Ascending aorta (tissue), 2 donors: ENCODE measurements at regions not wholly inside any gene's neighbourhood (a gene's known extent, or its start where the extent isn't known, plus 50 kb on each side); places are given as distances from the start of the nearest gene placed in this dataset.

Experiments
- DNase-seq, 2 donors: peaks; one replicate each; pipeline ENCODE4 v3.0.0-alpha.2; 2019; ENCODE audit warnings: low spot score in 2 of 2
- H3K27ac ChIP-seq, 2 donors: fragments of 200-600 bp; sonication (generic); one replicate each; pipeline ENCODE4 v1.5.1; 2016 to 2017; ENCODE audit warnings: mild to moderate bottlenecking in 1 of 2
- H3K27me3 ChIP-seq: fragments of 200-600 bp; sonication (generic); one replicate; pipeline ENCODE4 v1.5.1; 2017
- H3K36me3 ChIP-seq, 2 donors: fragments of 200-600 bp; sonication (generic); one replicate each; pipeline ENCODE4 v1.5.1; 2016
- H3K4me1 ChIP-seq, 2 donors: fragments of 200-600 bp; sonication (generic); one replicate each; pipeline ENCODE4 v1.5.1; 2016 to 2017; ENCODE audit warnings: mild to moderate bottlenecking in 1 of 2
- H3K4me3 ChIP-seq, 2 donors: fragments of 200-600 bp; sonication (generic); one replicate each; pipeline ENCODE4 v1.5.1; 2016 to 2017; ENCODE audit warnings: mild to moderate bottlenecking in 1 of 2
- H3K9me3 ChIP-seq, 2 donors: fragments of 200-600 bp; sonication (generic); one replicate each; pipeline ENCODE4 v1.5.1; 2016
- intact Hi-C: fragments of 100-400 bp; cut with DNase I; formaldehyde crosslinking; loops from one replicate; pipeline ENCODE4 v1.15.1; 2023
- TF ChIP-seq, protein P1 (sequence below), 3 experiments: fragments of 200-600 bp in 2 of 3; fragments of 450-650 bp in 1 of 3; sonication (generic) in 2 of 3; IDR thresholded peaks; one replicate each; pipeline ENCODE4 v1.5.1; 2016 to 2019; ENCODE audit warnings: antibody characterized with exemption in 3 of 3, mild to moderate bottlenecking in 1 of 3, moderate library complexity in 1 of 3

DNA sequence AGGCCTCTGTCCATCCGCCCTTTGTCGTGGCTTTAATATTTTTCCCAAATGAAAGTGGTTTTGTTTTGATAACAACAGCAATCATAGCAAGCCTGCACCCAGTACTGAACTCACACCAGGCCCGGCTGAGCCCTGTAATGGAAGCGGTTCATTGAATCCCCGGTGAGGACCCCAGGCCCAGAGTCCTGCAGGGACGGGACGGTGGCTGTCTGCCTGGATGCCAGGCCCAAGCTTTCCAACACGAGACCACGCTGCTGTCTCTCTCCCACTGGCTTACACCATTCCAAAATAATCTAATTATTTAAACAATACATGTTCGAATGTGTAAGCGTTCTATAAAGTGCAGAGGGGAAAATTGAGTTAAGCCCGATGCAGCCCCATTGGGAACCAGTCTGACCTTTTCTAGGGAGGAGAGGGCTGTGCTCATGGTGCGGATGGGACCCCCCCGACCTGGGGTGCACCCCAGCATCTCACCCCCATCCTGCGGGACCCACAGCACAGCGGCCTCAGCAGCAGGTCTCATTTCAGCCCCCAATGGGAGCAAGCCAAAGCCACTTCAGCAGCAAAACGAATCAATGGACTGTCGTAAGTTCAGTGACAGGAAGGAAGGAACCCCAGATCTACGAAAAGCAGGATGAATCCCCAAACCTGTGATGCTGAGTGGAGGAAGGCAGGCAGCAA, 1046.9 kb downstream of the BRD1 start:
- peaks cover 0 to 16% of the 10 kb centered on the region in 2 donors for H3K9me3 ChIP-seq
- H3K27me3 ChIP-seq: no peaks in the 10 kb centered on the region
- TF ChIP-seq, protein P1, sequence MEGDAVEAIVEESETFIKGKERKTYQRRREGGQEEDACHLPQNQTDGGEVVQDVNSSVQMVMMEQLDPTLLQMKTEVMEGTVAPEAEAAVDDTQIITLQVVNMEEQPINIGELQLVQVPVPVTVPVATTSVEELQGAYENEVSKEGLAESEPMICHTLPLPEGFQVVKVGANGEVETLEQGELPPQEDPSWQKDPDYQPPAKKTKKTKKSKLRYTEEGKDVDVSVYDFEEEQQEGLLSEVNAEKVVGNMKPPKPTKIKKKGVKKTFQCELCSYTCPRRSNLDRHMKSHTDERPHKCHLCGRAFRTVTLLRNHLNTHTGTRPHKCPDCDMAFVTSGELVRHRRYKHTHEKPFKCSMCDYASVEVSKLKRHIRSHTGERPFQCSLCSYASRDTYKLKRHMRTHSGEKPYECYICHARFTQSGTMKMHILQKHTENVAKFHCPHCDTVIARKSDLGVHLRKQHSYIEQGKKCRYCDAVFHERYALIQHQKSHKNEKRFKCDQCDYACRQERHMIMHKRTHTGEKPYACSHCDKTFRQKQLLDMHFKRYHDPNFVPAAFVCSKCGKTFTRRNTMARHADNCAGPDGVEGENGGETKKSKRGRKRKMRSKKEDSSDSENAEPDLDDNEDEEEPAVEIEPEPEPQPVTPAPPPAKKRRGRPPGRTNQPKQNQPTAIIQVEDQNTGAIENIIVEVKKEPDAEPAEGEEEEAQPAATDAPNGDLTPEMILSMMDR (IDR thresholded peaks at IDR 0.05): no peak
- no peak overlapping the region for H3K4me3 ChIP-seq
- H3K4me1 ChIP-seq: no peaks in the 10 kb centered on the region
- no peak overlapping the region for H3K27ac ChIP-seq
- H3K36me3 ChIP-seq: no peaks in the 10 kb centered on the region
- intact Hi-C loops: no loop called here
- no peak for DNase-seq

DNA sequence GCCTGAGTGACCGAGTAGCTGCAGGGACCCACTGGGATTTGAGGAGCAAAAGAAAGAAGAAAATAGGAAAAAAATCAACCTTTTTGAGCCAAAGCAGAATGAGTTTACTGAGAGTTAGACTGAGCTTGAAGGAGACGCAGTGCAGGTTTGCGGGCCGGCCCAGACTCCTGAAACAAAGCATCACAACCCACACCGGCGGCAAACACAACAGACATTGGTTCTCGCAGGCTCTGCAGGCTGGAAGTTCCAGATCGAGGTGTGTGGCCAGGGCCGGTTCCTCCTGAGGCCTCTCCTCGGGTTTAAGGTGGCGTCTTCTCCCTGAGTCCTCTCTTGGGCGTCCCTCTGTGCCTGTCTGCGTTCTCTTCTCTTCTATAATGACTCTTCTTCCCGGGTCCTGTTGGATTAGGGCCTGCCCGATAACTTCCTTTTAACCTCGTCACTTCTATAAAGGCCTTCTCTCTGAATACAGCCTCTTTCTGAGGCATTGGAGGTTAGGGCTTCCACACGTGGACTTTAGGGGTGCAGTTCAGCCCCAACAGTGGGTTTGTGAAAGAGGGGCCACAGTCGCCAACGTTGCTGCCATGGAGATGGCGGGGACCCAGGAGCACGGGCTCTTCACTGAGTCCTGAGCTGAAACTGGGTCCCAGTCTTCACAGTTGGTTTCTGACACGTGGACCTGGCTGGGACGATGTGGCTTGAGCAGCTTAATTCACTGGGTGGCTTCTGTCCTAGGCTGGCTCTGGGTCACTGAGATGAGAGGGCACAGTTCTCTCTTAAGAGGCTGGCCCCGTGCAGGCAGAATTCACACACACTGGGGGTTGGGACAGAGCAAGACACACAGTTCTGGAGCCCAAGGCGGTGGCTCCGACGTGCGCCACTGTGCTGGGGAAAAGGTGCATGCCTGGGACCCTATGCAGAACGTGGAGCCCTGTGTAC, 1047.7 kb downstream of the BRD1 start:
- TF ChIP-seq, protein P1 (IDR thresholded peaks at IDR 0.05): no peak
- Histone ChIP-seq H3K4me1 (no peaks in the 10 kb centered on the region), H3K4me3 (no peak overlapping the region), H3K9me3 (peaks cover 0 to 16% of the 10 kb centered on the region in 2 donors), H3K27ac (no peak overlapping the region), H3K36me3 (no peaks in the 10 kb centered on the region), H3K27me3 (no peaks in the 10 kb centered on the region)
- intact Hi-C loops: no loop called here
- DNase-seq: no peak

DNA sequence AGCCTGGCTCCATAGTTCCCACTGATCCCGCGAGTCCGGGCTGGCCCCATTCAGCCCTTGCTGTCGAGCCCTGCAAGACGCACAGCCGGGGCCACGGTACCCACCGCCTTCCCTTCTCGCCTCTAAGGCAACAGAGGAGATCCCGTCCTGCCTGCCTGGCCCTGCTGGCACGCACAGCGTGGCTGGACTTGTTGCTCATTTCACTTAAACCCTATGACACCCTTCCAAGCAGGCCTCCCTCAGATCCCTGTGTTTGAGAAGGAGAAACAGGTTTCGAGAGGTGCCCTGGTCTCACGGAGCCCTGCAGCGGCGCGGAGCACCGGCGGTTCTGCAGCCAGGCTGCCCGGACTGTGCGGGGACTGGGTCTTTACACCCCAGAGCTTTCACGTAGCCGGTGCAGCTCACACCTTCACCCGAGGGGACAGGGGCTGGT, 1048.4 kb downstream of the BRD1 start:
- intact Hi-C loops: no loop called here
- peaks cover 0 to 16% of the 10 kb centered on the region in 2 donors for H3K9me3 ChIP-seq
- H3K27ac ChIP-seq: no peak overlapping the region
- H3K27me3 ChIP-seq: no peaks in the 10 kb centered on the region
- no peak for DNase-seq
- no peak overlapping the region for H3K4me3 ChIP-seq
- H3K36me3 ChIP-seq: no peaks in the 10 kb centered on the region
- no peaks in the 10 kb centered on the region for H3K4me1 ChIP-seq
- TF ChIP-seq, protein P1 (IDR thresholded peaks at IDR 0.05): no peak

DNA sequence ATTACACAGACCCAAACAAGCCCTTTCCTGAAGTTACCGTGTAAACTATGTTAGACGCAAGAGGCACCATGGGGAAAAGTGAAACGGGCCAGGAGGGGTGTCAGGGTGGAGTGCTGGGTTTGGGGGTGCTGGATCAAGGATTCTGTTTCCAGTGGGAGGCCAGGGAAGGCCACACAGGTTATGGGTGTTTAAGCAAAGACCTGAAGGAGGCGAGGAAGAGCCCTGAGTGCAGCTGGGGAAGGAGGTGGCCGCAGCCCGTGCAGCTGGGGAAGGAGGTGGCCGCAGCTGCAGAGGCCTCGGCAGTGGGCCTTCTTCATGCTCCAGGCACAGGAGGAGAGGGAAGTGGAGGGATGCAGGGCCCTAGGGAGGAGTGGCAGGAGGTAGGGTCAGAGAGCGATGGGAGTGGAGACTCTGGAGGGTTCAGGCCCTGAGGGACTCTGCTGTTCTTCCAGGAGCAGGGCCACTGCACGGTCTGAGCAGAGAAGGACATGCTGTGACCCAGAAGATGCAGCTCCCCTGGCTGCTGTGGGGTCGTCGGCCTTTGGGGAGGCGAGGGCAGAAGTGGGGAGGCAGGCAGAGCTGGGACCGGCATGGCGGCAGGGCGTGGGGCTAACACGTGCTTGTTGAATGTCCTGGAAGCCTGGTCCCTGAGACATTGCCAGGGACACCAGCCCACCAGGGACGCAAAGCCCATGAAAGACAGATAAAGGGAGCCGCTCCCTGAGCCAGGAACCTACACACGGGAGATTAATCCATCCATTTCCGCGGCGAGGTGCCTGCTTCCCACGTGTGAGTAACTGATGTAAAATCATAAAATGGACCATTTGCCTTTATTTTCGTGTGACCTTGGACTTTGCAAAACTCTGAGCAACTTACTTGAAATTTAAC, 1049.1 kb downstream of the BRD1 start:
- Histone ChIP-seq H3K36me3 (no peaks in the 10 kb centered on the region), H3K4me1 (no peaks in the 10 kb centered on the region), H3K27me3 (no peaks in the 10 kb centered on the region), H3K9me3 (peaks cover 0 to 16% of the 10 kb centered on the region in 2 donors), H3K4me3 (no peak overlapping the region), H3K27ac (no peak overlapping the region)
- TF ChIP-seq, protein P1 (IDR thresholded peaks at IDR 0.05): no peak
- intact Hi-C loops: no loop called here
- no peak for DNase-seq

DNA sequence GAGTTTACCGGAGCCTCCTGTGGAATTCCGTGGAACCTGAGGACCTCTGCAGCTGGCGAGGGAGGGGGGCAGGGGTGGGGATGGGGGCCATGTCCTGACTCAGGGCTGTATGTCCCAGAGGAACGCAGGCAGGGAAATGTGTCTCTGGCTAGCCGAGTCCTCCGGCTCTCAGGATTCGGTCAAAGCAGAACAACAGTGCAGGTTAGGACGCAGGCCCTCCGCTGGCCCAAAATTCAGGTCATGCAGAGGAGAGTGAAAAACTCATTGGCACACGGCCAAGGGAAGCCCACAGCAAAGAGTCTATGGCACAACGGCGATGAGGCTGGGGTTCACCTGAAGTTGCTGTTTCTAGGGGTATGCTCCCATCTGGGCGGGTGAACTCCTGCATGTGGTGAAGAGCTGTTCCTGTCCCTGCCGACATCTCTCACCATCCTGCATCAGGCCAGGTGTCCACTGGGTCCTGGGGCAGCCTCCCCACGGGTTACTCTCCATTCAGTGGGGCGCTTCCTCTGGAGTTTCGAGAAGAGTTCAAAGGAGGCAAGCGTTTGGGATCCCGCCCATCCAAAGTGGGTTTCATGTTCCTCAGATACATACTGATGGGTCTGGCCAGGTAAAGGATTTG, 1055.3 kb downstream of the BRD1 start:
- Histone ChIP-seq H3K27me3 (no peaks in the 10 kb centered on the region), H3K4me1 (no peaks in the 10 kb centered on the region), H3K9me3 (peaks cover 6 to 31% of the 10 kb centered on the region in 2 donors), H3K4me3 (no peak overlapping the region), H3K27ac (no peak overlapping the region), H3K36me3 (no peaks in the 10 kb centered on the region)
- no peak for DNase-seq
- TF ChIP-seq, protein P1 (IDR thresholded peaks at IDR 0.05): no peak
- intact Hi-C loops: no loop called here
